PFSK-1 (cell line): ENCODE measurements at regions not wholly inside any gene's neighbourhood (a gene's known extent, or its start where the extent isn't known, plus 50 kb on each side); places are given as distances from the start of the nearest gene placed in this dataset.

Experiments used
- POLR2AphosphoS5 ChIP-seq: IDR thresholded peaks from 2 replicates; pipeline ENCODE4 v1.6.1; 2012; ENCODE audit warnings: low read depth, mild to moderate bottlenecking, control low read depth, low read length, moderate library complexity
- TAF1 ChIP-seq: IDR thresholded peaks from 2 replicates; pipeline ENCODE4 v1.6.1; 2012; ENCODE audit warnings: low read length, control low read depth, borderline replicate concordance; ENCODE audit not compliant: insufficient read depth
- TF ChIP-seq, protein P1 (sequence below), 2 experiments: IDR thresholded peaks; 2 replicates each; pipeline versions ENCODE4 v1.6.1 to v1.8.0; 2011 to 2012; ENCODE audit warnings: low read depth in 2 of 2, low read length in 2 of 2, control low read depth in 1 of 2, inconsistent platforms in 1 of 2, mild to moderate bottlenecking in 1 of 2, moderate library complexity in 1 of 2; ENCODE audit not compliant: insufficient read depth in 1 of 2

GRCh38 chr4:111952688-111953087 is 192.6 kb upstream of the FAM241A start:
- no peak for TF ChIP-seq TAF1
- TF ChIP-seq, protein P1, sequence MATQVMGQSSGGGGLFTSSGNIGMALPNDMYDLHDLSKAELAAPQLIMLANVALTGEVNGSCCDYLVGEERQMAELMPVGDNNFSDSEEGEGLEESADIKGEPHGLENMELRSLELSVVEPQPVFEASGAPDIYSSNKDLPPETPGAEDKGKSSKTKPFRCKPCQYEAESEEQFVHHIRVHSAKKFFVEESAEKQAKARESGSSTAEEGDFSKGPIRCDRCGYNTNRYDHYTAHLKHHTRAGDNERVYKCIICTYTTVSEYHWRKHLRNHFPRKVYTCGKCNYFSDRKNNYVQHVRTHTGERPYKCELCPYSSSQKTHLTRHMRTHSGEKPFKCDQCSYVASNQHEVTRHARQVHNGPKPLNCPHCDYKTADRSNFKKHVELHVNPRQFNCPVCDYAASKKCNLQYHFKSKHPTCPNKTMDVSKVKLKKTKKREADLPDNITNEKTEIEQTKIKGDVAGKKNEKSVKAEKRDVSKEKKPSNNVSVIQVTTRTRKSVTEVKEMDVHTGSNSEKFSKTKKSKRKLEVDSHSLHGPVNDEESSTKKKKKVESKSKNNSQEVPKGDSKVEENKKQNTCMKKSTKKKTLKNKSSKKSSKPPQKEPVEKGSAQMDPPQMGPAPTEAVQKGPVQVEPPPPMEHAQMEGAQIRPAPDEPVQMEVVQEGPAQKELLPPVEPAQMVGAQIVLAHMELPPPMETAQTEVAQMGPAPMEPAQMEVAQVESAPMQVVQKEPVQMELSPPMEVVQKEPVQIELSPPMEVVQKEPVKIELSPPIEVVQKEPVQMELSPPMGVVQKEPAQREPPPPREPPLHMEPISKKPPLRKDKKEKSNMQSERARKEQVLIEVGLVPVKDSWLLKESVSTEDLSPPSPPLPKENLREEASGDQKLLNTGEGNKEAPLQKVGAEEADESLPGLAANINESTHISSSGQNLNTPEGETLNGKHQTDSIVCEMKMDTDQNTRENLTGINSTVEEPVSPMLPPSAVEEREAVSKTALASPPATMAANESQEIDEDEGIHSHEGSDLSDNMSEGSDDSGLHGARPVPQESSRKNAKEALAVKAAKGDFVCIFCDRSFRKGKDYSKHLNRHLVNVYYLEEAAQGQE (IDR thresholded peaks at IDR 0.05; ENCODE audit: insufficient read depth in 1 of 2, low read depth in 2 of 2, low read length in 2 of 2): no peak
- TF ChIP-seq POLR2AphosphoS5: no peak
